ENCODE measurements at regions not wholly inside any gene's neighbourhood (a gene's known extent, or its start where the extent isn't known, plus 50 kb on each side); places are given as distances from the start of the nearest gene placed in this dataset.

DNA sequence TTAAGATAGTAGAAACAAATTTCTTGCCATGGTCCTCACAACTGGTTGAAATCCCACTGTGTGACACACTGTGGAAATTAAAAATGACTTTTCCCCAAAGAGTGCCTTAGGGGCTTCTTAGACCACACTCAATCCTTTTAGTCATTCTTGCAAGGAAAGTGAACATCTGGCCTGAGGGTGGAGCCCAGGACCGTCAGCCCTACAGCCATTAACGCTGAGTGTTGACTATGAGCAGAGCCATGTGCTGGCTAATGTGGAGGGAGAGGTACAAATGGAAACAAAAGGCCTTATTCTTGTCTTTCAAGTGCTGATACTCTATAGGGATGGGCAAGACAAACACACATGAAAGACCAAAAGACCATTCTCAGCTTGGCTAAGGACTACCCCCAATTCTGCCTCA is 456.5 kb downstream of the ZSWIM6 start:
- TF ChIP-seq TAF1 (conservative IDR thresholded peaks at IDR 0.05) (no peak), GABPA (IDR thresholded peaks at IDR 0.05 in 1 of 2, conservative IDR thresholded peaks at IDR 0.05 in 1 of 2) (no peak), SP1 (IDR thresholded peaks at IDR 0.05) (no peak), EGR1 (IDR thresholded peaks at IDR 0.05; ENCODE audit: low read depth in 2 of 2) (no peak)
- TF ChIP-seq, protein P1, sequence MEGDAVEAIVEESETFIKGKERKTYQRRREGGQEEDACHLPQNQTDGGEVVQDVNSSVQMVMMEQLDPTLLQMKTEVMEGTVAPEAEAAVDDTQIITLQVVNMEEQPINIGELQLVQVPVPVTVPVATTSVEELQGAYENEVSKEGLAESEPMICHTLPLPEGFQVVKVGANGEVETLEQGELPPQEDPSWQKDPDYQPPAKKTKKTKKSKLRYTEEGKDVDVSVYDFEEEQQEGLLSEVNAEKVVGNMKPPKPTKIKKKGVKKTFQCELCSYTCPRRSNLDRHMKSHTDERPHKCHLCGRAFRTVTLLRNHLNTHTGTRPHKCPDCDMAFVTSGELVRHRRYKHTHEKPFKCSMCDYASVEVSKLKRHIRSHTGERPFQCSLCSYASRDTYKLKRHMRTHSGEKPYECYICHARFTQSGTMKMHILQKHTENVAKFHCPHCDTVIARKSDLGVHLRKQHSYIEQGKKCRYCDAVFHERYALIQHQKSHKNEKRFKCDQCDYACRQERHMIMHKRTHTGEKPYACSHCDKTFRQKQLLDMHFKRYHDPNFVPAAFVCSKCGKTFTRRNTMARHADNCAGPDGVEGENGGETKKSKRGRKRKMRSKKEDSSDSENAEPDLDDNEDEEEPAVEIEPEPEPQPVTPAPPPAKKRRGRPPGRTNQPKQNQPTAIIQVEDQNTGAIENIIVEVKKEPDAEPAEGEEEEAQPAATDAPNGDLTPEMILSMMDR (IDR thresholded peaks at IDR 0.05; ENCODE audit: low read depth, low read length, missing input control), result no peak
